ENCODE measurements at regions not wholly inside any gene's neighbourhood (a gene's known extent, or its start where the extent isn't known, plus 50 kb on each side); places are given as distances from the start of the nearest gene placed in this dataset.

DNA sequence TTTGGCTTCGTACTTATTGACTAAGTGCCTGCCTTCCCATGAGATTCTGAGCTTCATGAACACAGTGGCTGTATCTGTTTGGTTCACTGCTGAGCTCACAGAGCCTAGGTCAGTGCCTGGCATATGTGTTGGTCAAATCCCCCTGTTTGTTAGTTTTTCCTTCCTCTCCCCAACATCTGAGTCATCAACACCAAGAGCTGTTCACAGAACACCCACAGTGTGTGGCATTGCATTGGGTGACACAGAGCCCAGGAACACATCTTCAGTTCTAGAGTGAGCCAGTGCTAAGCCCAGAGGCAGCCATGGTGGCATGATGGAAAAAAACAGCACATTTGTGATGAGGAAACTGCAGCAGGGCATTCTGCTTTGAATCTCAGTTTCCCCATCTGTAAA lies 294.6 kb downstream of the SEC61B start:
- TF ChIP-seq, protein P1, sequence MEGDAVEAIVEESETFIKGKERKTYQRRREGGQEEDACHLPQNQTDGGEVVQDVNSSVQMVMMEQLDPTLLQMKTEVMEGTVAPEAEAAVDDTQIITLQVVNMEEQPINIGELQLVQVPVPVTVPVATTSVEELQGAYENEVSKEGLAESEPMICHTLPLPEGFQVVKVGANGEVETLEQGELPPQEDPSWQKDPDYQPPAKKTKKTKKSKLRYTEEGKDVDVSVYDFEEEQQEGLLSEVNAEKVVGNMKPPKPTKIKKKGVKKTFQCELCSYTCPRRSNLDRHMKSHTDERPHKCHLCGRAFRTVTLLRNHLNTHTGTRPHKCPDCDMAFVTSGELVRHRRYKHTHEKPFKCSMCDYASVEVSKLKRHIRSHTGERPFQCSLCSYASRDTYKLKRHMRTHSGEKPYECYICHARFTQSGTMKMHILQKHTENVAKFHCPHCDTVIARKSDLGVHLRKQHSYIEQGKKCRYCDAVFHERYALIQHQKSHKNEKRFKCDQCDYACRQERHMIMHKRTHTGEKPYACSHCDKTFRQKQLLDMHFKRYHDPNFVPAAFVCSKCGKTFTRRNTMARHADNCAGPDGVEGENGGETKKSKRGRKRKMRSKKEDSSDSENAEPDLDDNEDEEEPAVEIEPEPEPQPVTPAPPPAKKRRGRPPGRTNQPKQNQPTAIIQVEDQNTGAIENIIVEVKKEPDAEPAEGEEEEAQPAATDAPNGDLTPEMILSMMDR (IDR thresholded peaks at IDR 0.05) = no peak
- TF ChIP-seq SP1 (CRISPR knock-in tag; conservative IDR thresholded peaks at IDR 0.05) (no peak), TP53 (CRISPR knock-in tag; IDR thresholded peaks at IDR 0.05) (no peak), TCF7 (CRISPR knock-in tag; IDR thresholded peaks at IDR 0.05; ENCODE audit: low read depth) (no peak), ESRRA (CRISPR knock-in tag; IDR thresholded peaks at IDR 0.05; ENCODE audit: borderline replicate concordance) (no peak), HMGA2 (CRISPR knock-in tag; IDR thresholded peaks at IDR 0.05) (no peak), FOXJ3 (CRISPR knock-in tag; IDR thresholded peaks at IDR 0.05; ENCODE audit: borderline replicate concordance) (no peak), ETV6 (CRISPR knock-in tag; IDR thresholded peaks at IDR 0.05) (no peak), CREM (CRISPR knock-in tag; IDR thresholded peaks at IDR 0.05) (no peak), IRF2 (CRISPR knock-in tag; IDR thresholded peaks at IDR 0.05; ENCODE audit: borderline replicate concordance, low read depth) (no peak)
- TF ChIP-seq, protein P2, sequence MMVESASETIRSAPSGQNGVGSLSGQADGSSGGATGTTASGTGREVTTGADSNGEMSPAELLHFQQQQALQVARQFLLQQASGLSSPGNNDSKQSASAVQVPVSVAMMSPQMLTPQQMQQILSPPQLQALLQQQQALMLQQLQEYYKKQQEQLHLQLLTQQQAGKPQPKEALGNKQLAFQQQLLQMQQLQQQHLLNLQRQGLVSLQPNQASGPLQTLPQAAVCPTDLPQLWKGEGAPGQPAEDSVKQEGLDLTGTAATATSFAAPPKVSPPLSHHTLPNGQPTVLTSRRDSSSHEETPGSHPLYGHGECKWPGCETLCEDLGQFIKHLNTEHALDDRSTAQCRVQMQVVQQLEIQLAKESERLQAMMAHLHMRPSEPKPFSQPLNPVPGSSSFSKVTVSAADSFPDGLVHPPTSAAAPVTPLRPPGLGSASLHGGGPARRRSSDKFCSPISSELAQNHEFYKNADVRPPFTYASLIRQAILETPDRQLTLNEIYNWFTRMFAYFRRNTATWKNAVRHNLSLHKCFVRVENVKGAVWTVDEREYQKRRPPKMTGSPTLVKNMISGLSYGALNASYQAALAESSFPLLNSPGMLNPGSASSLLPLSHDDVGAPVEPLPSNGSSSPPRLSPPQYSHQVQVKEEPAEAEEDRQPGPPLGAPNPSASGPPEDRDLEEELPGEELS (CRISPR knock-in tag; IDR thresholded peaks at IDR 0.05) = no peak
- TF ChIP-seq, protein P3, sequence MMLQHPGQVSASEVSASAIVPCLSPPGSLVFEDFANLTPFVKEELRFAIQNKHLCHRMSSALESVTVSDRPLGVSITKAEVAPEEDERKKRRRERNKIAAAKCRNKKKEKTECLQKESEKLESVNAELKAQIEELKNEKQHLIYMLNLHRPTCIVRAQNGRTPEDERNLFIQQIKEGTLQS (CRISPR knock-in tag; conservative IDR thresholded peaks at IDR 0.05) = no peak
- TF ChIP-seq, protein P4, sequence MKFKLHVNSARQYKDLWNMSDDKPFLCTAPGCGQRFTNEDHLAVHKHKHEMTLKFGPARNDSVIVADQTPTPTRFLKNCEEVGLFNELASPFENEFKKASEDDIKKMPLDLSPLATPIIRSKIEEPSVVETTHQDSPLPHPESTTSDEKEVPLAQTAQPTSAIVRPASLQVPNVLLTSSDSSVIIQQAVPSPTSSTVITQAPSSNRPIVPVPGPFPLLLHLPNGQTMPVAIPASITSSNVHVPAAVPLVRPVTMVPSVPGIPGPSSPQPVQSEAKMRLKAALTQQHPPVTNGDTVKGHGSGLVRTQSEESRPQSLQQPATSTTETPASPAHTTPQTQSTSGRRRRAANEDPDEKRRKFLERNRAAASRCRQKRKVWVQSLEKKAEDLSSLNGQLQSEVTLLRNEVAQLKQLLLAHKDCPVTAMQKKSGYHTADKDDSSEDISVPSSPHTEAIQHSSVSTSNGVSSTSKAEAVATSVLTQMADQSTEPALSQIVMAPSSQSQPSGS (CRISPR knock-in tag; IDR thresholded peaks at IDR 0.05; ENCODE audit: borderline replicate concordance, low read depth) = no peak
- TF ChIP-seq, protein P5, sequence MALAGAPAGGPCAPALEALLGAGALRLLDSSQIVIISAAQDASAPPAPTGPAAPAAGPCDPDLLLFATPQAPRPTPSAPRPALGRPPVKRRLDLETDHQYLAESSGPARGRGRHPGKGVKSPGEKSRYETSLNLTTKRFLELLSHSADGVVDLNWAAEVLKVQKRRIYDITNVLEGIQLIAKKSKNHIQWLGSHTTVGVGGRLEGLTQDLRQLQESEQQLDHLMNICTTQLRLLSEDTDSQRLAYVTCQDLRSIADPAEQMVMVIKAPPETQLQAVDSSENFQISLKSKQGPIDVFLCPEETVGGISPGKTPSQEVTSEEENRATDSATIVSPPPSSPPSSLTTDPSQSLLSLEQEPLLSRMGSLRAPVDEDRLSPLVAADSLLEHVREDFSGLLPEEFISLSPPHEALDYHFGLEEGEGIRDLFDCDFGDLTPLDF (CRISPR knock-in tag; IDR thresholded peaks at IDR 0.05) = no peak

Data from WTC11 (cell line).